B cell (primary cell): ENCODE measurements at regions not wholly inside any gene's neighbourhood (a gene's known extent, or its start where the extent isn't known, plus 50 kb on each side); places are given as distances from the start of the nearest gene placed in this dataset.

Experiments used
- ATAC-seq: fragments of 200-7000 bp; cut with Tn5 transposase; one replicate; pipeline ENCODE4 v1.10.0; 2021; ENCODE audit warnings: low read depth, mild to moderate bottlenecking, moderate number of reproducible peaks, moderate library complexity
- CTCF ChIA-PET: fragments of 350-600 bp; sonication (Branson Sonifier 250); formaldehyde crosslinking; loops from one replicate; lab custom pipeline; 2021; ENCODE audit warnings: antibody characterized with exemption, inconsistent platforms; lab: Charles Lee
- POLR2A ChIA-PET: fragments of 350-600 bp; sonication (Branson Sonifier 250); formaldehyde crosslinking; loops from one replicate; lab custom pipeline; 2021; ENCODE audit warnings: antibody characterized with exemption; lab: Charles Lee
- DNase-seq: peaks from one replicate; pipeline ENCODE4 v3.0.0; 2013
- H2AFZ ChIP-seq: 2 replicates; pipeline ENCODE4 v1.6.1; 2012; ENCODE audit warnings: mild to moderate bottlenecking, low read depth, low read length; ENCODE audit not compliant: insufficient read depth, poor library complexity, severe bottlenecking
- H3K27ac ChIP-seq, 2 donors: 1 replicate in 1 of 2; 2 replicates in 1 of 2; pipeline ENCODE4 v1.5.1; 2012 to 2013; ENCODE audit warnings: low read length in 2 of 2, mild to moderate bottlenecking in 2 of 2, moderate library complexity in 1 of 2
- H3K27me3 ChIP-seq, 4 experiments: fragments of 200-600 bp in 1 of 4; sonication (generic) in 1 of 4; replicated peaks in 1 of 4; 1 replicate in 2 of 4; 2 replicates in 2 of 4; pipeline versions ENCODE4 v1.6.1 to v1.7.0; 2013 to 2016; ENCODE audit warnings: low read length in 3 of 4, mild to moderate bottlenecking in 2 of 4, mixed read lengths in 1 of 4, moderate library complexity in 1 of 4; ENCODE audit not compliant: insufficient read depth in 4 of 4, control insufficient read depth in 3 of 4; ENCODE audit errors: control extremely low read depth in 1 of 4
- H3K36me3 ChIP-seq, 2 experiments: replicated peaks in 1 of 2; 1 replicate in 1 of 2; 2 replicates in 1 of 2; pipeline versions ENCODE4 v1.6.1 to v1.7.1; 2013; ENCODE audit warnings: low read length in 1 of 2; ENCODE audit not compliant: insufficient read depth in 2 of 2, control insufficient read depth in 1 of 2; ENCODE audit errors: control extremely low read depth in 1 of 2, extremely low read depth in 1 of 2
- H3K4me1 ChIP-seq, 2 donors: fragments of 200-600 bp in 1 of 2; sonication (generic) in 1 of 2; 1 replicate in 1 of 2; 2 replicates in 1 of 2; pipeline versions ENCODE4 v1.5.1 to v1.6.1; 2013 to 2017; ENCODE audit warnings: low read length in 2 of 2; ENCODE audit not compliant: control insufficient read depth in 2 of 2, insufficient read depth in 2 of 2
- H3K4me2 ChIP-seq: replicated peaks from 2 replicates; pipeline ENCODE3; 2012; ENCODE audit warnings: mild to moderate bottlenecking, low read depth, low read length; ENCODE audit not compliant: poor library complexity, severe bottlenecking
- H3K4me3 ChIP-seq, 5 experiments: fragments of 200-600 bp in 1 of 5; sonication (generic) in 1 of 5; 1 replicate in 3 of 5; 2 replicates in 2 of 5; pipeline versions ENCODE4 v1.5.1 to v1.7.0; 2011 to 2016; ENCODE audit warnings: low read length in 4 of 5, mild to moderate bottlenecking in 4 of 5, low read depth in 2 of 5, control low read depth in 1 of 5, moderate library complexity in 1 of 5; ENCODE audit not compliant: insufficient read depth in 1 of 5; ENCODE audit errors: control extremely low read depth in 1 of 5, extremely low read depth in 1 of 5
- H3K79me2 ChIP-seq: fragments of 200-600 bp; sonication (generic); one replicate; pipeline ENCODE4 v1.6.0; 2016; ENCODE audit warnings: low read length; ENCODE audit not compliant: control insufficient read depth, insufficient read depth
- H3K9ac ChIP-seq: fragments of 200-600 bp; sonication (generic); 2 replicates; pipeline ENCODE4 v1.6.1; 2017; ENCODE audit warnings: mild to moderate bottlenecking, low read length, moderate library complexity
- H3K9me3 ChIP-seq, 3 donors: one replicate each; pipeline versions ENCODE4 v1.6.1 to v1.7.1; 2013; ENCODE audit warnings: low read length in 2 of 3; ENCODE audit not compliant: control insufficient read depth in 2 of 3, insufficient read depth in 1 of 3; ENCODE audit errors: control extremely low read depth in 1 of 3
- H4K20me1 ChIP-seq: 2 replicates; pipeline ENCODE4 v1.6.0; 2012; ENCODE audit warnings: mild to moderate bottlenecking, low read length; ENCODE audit not compliant: insufficient read depth, control insufficient read depth, poor library complexity, severe bottlenecking
- H3K27ac Mint-ChIP-seq: one replicate; pipeline ENCODE4 v1.8.0; 2021; ENCODE audit warnings: mixed read lengths
- H3K27me3 Mint-ChIP-seq: one replicate; pipeline ENCODE4 v1.8.0; 2021; ENCODE audit warnings: mixed read lengths
- H3K4me1 Mint-ChIP-seq: one replicate; pipeline ENCODE4 v1.8.0; 2021; ENCODE audit warnings: mixed read lengths
- H3K4me3 Mint-ChIP-seq: one replicate; pipeline ENCODE4 v1.8.0; 2021; ENCODE audit warnings: mixed read lengths
- H3K9me3 Mint-ChIP-seq: one replicate; pipeline ENCODE4 v1.8.0; 2022; ENCODE audit warnings: mixed read lengths; ENCODE audit not compliant: insufficient read depth
- CTCF ChIP-seq: fragments of 200-600 bp; IDR thresholded peaks from one replicate; pipeline ENCODE4 v1.8.0; 2022; ENCODE audit warnings: antibody characterized with exemption, mild to moderate bottlenecking
- EZH2 ChIP-seq: IDR thresholded peaks from 2 replicates; pipeline ENCODE4 v1.6.1; 2012; ENCODE audit warnings: borderline replicate concordance, low read depth, mild to moderate bottlenecking, moderate library complexity, low read length; ENCODE audit not compliant: insufficient read depth, poor library complexity, severe bottlenecking
- WGBS: methylation state at CpG from one replicate; pipeline ENCODE4 v1.1.5; 2013; ENCODE audit warnings: missing lambda C conversion rate; ENCODE audit not compliant: insufficient coverage; 5-methylcytosine and 5-hydroxymethylcytosine counted together
- intact Hi-C: fragments of 100-400 bp; cut with micrococcal nuclease; formaldehyde crosslinking; loops from one replicate; pipeline ENCODE4 v1.10.0; 2022

- H3K27ac Mint-ChIP-seq: no peak overlapping the region
- Histone ChIP-seq H2AFZ (no peak overlapping the region), H3K79me2 (no peaks in the 10 kb centered on the region), H3K4me3 (no peak overlapping the region), H3K9ac (no peak overlapping the region), H4K20me1 (no peaks in the 10 kb centered on the region), H3K27ac (no peak overlapping the region), H3K36me3 (no peaks in the 10 kb centered on the region), H3K27me3 (no peaks in the 10 kb centered on the region), H3K9me3 (no peaks in the 10 kb centered on the region), H3K4me1 (peaks cover 18 to 21% of the 10 kb centered on the region in 2 donors), H3K4me2 (no peak overlapping the region)
- TF ChIP-seq EZH2 (no peak), CTCF (no peak)
- POLR2A ChIA-PET: no interaction called here
- DNase-seq: no peak
- peaks cover 18% of the 10 kb centered on the region for H3K4me1 Mint-ChIP-seq
- intact Hi-C loops: loop anchor here (1.0 kb wide), 1 partner anchor 35 kb away; no protein-coding TSS in a partner anchor
- H3K9me3 Mint-ChIP-seq: no peaks in the 10 kb centered on the region
- WGBS: no CpG with 5 or more reads among the region's 1 CpG
- ATAC-seq: no peak
- peaks cover 6% of the 10 kb centered on the region for H3K27me3 Mint-ChIP-seq
- CTCF ChIA-PET: no interaction called here
- H3K4me3 Mint-ChIP-seq: no peak overlapping the region
Measured at GRCh38 chr5:111950660-111951059, 193.7 kb upstream of the NREP start.

- Mint-ChIP-seq H3K9me3 (no peaks in the 10 kb centered on the region), H3K27ac (no peak overlapping the region), H3K4me3 (no peak overlapping the region), H3K4me1 (peaks cover under 1% of the 10 kb centered on the region), H3K27me3 (peaks cover 3% of the 10 kb centered on the region)
- ChIA-PET POLR2A (no interaction called here), CTCF (no interaction called here)
- Histone ChIP-seq H3K9ac (no peak overlapping the region), H3K79me2 (no peaks in the 10 kb centered on the region), H3K4me3 (no peak overlapping the region), H3K27ac (no peak overlapping the region), H2AFZ (no peak overlapping the region), H3K27me3 (no peaks in the 10 kb centered on the region), H4K20me1 (no peaks in the 10 kb centered on the region), H3K4me2 (no peak overlapping the region), H3K4me1 (peaks cover under 1 to 3% of the 10 kb centered on the region in 2 donors), H3K9me3 (no peaks in the 10 kb centered on the region), H3K36me3 (no peaks in the 10 kb centered on the region)
- DNase-seq (no peak), ATAC-seq (no peak)
- 100% methylated on average over 1 of the region's 4 CpGs for WGBS
- TF ChIP-seq EZH2: no peak
- TF ChIP-seq CTCF: no peak
- intact Hi-C loops: no loop called here
Measured at GRCh38 chr5:111948092-111948841, 191.3 kb upstream of the NREP start.
